ENCODE measurements at regions not wholly inside any gene's neighbourhood (a gene's known extent, or its start where the extent isn't known, plus 50 kb on each side); places are given as distances from the start of the nearest gene placed in this dataset.

DNA sequence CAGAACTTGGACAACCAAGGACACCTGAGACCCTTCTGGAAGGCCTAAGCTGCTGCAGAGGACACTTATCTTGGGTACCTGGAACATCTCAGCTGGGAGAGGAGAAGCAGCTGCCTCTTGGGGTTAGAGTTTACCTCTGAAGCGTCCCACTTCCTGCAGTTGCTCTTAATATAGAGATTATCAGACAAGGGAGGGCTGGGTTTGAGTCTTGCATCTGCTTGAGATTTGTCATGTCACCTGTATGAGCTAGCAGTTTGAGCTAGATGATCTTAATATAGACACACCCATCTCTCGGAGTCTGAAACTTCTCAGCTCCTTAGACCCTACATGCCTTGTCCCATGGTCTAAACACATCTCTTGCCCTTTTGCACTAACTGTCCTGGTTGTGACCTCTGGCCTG is 93.1 kb upstream of the CCL1 start:
- H3K4me2 ChIP-seq (ENCODE audit: insufficient read depth, low read length), result no peak overlapping the region
- no peak for FAIRE-seq
- H4K20me1 ChIP-seq (replicated peaks; ENCODE audit: control insufficient read depth, insufficient read depth, low read length), result peaks cover 4% of the 10 kb centered on the region; the same call in 1 of the 2 replicates
- ChIA-PET POLR2A (interaction anchor here (0.6 kb wide), 1 partner anchor 22 kb away, joined by 3 read pairs; no protein-coding TSS in a partner anchor), CTCF (ENCODE audit: low intra/inter-chr PET ratio) (no interaction called here)
- H3K27ac ChIP-seq (ENCODE audit: extremely low read depth, low read depth, low read length), result no peak overlapping the region
- 0% methylated on average over 2 of the region's 2 CpGs for WGBS (ENCODE audit: insufficient coverage, low coverage, missing lambda C conversion rate)
- DNase-seq (ENCODE audit: extremely low read depth in 1 of 4, low spot score in 3 of 4), result no peak
- in situ Hi-C loops (cut with MboI) (no loop called here), intact Hi-C loops (cut with micrococcal nuclease) (no loop called here)
- ATAC-seq, result no peak
- no peaks in the 10 kb centered on the region for H3K9me3 ChIP-seq (replicated peaks; ENCODE audit: control insufficient read depth, insufficient read depth, low read depth, low read length)
- no peaks in the 10 kb centered on the region for H3K79me2 ChIP-seq (ENCODE audit: control insufficient read depth, insufficient read depth, low read length)
- no peaks in the 10 kb centered on the region; a peak in 1 of 5 replicates for H3K27me3 ChIP-seq (ENCODE audit: control insufficient read depth in 2 of 2, insufficient read depth in 2 of 2, low read length in 2 of 2)
- TF ChIP-seq, protein P1, sequence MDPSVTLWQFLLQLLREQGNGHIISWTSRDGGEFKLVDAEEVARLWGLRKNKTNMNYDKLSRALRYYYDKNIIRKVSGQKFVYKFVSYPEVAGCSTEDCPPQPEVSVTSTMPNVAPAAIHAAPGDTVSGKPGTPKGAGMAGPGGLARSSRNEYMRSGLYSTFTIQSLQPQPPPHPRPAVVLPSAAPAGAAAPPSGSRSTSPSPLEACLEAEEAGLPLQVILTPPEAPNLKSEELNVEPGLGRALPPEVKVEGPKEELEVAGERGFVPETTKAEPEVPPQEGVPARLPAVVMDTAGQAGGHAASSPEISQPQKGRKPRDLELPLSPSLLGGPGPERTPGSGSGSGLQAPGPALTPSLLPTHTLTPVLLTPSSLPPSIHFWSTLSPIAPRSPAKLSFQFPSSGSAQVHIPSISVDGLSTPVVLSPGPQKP (CRISPR knock-in tag; IDR thresholded peaks at IDR 0.05), result no peak
- no peak overlapping the region for H3K9ac ChIP-seq (ENCODE audit: insufficient read depth in 1 of 2, low read depth in 2 of 2, low read length in 2 of 2)
- H3K4me1 ChIP-seq (replicated peaks in 1 of 2; ENCODE audit: control insufficient read depth in 2 of 2, insufficient read depth in 2 of 2, low read length in 2 of 2), result peaks cover 0 to 7% of the 10 kb centered on the region in 2 experiments; a peak in 2 of 5 replicates
- H3K9me1 ChIP-seq (ENCODE audit: control insufficient read depth, insufficient read depth, low read length), result no peaks in the 10 kb centered on the region
- no peaks in the 10 kb centered on the region for H3K36me3 ChIP-seq (ENCODE audit: control insufficient read depth, insufficient read depth, low read length)
- no peak overlapping the region for H3K4me3 ChIP-seq
- no peak overlapping the region for H2AFZ ChIP-seq (ENCODE audit: low read depth, low read length)
- BruUV-seq (replicated peaks), result no TSS peak

GRCh38 chr17:34452769-34453168 is 89.7 kb upstream of the CCL1 start:
- no peaks in the 10 kb centered on the region for H3K27me3 ChIP-seq (ENCODE audit: control insufficient read depth in 2 of 2, insufficient read depth in 2 of 2, low read length in 2 of 2)
- no peaks in the 10 kb centered on the region for H3K36me3 ChIP-seq (ENCODE audit: control insufficient read depth, insufficient read depth, low read length)
- FAIRE-seq (no peak), ATAC-seq (no peak), DNase-seq (ENCODE audit: extremely low read depth in 1 of 4, low spot score in 3 of 4) (no peak)
- 0% methylated on average over 2 of the region's 2 CpGs for WGBS (ENCODE audit: insufficient coverage, low coverage, missing lambda C conversion rate)
- H3K4me1 ChIP-seq (replicated peaks in 1 of 2; ENCODE audit: control insufficient read depth in 2 of 2, insufficient read depth in 2 of 2, low read length in 2 of 2), result peaks cover 0 to 7% of the 10 kb centered on the region in 2 experiments; a peak in 1 of 5 replicates
- ChIA-PET CTCF (ENCODE audit: low intra/inter-chr PET ratio) (no interaction called here), POLR2A (no interaction called here)
- BruUV-seq (replicated peaks), result no TSS peak
- no peak overlapping the region for H3K27ac ChIP-seq (ENCODE audit: extremely low read depth, low read depth, low read length)
- no peaks in the 10 kb centered on the region for H3K9me3 ChIP-seq (replicated peaks; ENCODE audit: control insufficient read depth, insufficient read depth, low read depth, low read length)
- no peaks in the 10 kb centered on the region for H3K9me1 ChIP-seq (ENCODE audit: control insufficient read depth, insufficient read depth, low read length)
- intact Hi-C loops (cut with micrococcal nuclease), result no loop called here
- no peak overlapping the region for H2AFZ ChIP-seq (ENCODE audit: low read depth, low read length)
- no peaks in the 10 kb centered on the region for H4K20me1 ChIP-seq (replicated peaks; ENCODE audit: control insufficient read depth, insufficient read depth, low read length)
- in situ Hi-C loops (cut with MboI), result no loop called here
- no peak overlapping the region for H3K4me3 ChIP-seq
- peak overlapping the region; percentile 37; the same call in 1 of the 2 replicates for H3K4me2 ChIP-seq (ENCODE audit: insufficient read depth, low read length)
- H3K9ac ChIP-seq (ENCODE audit: insufficient read depth in 1 of 2, low read depth in 2 of 2, low read length in 2 of 2), result no peak overlapping the region
- H3K79me2 ChIP-seq (ENCODE audit: control insufficient read depth, insufficient read depth, low read length), result no peaks in the 10 kb centered on the region
- TF ChIP-seq ZFP36 (IDR thresholded peaks at IDR 0.05; ENCODE audit: low read depth, low read length, partially characterized antibody), result no peak
- TF ChIP-seq SETDB1 (IDR thresholded peaks at IDR 0.05; ENCODE audit: low read length), result no peak
- TF ChIP-seq THRB (CRISPR knock-in tag; conservative IDR thresholded peaks at IDR 0.05), result no peak
- TF ChIP-seq, protein P2, sequence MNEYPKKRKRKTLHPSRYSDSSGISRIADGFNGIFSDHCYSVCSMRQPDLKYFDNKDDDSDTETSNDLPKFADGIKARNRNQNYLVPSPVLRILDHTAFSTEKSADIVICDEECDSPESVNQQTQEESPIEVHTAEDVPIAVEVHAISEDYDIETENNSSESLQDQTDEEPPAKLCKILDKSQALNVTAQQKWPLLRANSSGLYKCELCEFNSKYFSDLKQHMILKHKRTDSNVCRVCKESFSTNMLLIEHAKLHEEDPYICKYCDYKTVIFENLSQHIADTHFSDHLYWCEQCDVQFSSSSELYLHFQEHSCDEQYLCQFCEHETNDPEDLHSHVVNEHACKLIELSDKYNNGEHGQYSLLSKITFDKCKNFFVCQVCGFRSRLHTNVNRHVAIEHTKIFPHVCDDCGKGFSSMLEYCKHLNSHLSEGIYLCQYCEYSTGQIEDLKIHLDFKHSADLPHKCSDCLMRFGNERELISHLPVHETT (CRISPR knock-in tag; conservative IDR thresholded peaks at IDR 0.05 in 1 of 2, IDR thresholded peaks at IDR 0.05 in 1 of 2), result no peak
- no peak for TF ChIP-seq GABPA (tag; conservative IDR thresholded peaks at IDR 0.05; ENCODE audit: low read depth)
- TF ChIP-seq, protein P3, sequence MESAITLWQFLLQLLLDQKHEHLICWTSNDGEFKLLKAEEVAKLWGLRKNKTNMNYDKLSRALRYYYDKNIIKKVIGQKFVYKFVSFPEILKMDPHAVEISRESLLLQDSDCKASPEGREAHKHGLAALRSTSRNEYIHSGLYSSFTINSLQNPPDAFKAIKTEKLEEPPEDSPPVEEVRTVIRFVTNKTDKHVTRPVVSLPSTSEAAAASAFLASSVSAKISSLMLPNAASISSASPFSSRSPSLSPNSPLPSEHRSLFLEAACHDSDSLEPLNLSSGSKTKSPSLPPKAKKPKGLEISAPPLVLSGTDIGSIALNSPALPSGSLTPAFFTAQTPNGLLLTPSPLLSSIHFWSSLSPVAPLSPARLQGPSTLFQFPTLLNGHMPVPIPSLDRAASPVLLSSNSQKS (CRISPR knock-in tag; IDR thresholded peaks at IDR 0.05), result no peak
- TF ChIP-seq TRIM24 (IDR thresholded peaks at IDR 0.05), result peak; percentile 74 to 86; a peak in 2 of 4 replicates
- TF ChIP-seq, protein P4, sequence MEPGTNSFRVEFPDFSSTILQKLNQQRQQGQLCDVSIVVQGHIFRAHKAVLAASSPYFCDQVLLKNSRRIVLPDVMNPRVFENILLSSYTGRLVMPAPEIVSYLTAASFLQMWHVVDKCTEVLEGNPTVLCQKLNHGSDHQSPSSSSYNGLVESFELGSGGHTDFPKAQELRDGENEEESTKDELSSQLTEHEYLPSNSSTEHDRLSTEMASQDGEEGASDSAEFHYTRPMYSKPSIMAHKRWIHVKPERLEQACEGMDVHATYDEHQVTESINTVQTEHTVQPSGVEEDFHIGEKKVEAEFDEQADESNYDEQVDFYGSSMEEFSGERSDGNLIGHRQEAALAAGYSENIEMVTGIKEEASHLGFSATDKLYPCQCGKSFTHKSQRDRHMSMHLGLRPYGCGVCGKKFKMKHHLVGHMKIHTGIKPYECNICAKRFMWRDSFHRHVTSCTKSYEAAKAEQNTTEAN (CRISPR knock-in tag; IDR thresholded peaks at IDR 0.05), result no peak
